RWPE1 (cell line): ENCODE measurements at regions not wholly inside any gene's neighbourhood (a gene's known extent, or its start where the extent isn't known, plus 50 kb on each side); places are given as distances from the start of the nearest gene placed in this dataset.

Experiments used
- CTCF ChIA-PET: fragments of 350-600 bp; sonication (Branson Sonifier 250); formaldehyde crosslinking; extraction: SDS; loops from one replicate; lab custom pipeline; 2021; lab: Yijun Ruan, JAX
- POLR2A ChIA-PET: fragments of 400-600 bp; formaldehyde crosslinking; extraction: SDS; loops from one replicate; lab custom pipeline; 2020; ENCODE audit warnings: antibody characterized with exemption; ENCODE audit not compliant: low non-redundant PET; lab: Yijun Ruan, JAX
- DNase-seq: peaks from one replicate; pipeline ENCODE4 v3.0.0; 2012; ENCODE audit warnings: low spot score
- H3K27ac ChIP-seq: fragments of 450-650 bp; 2 replicates; pipeline ENCODE4 v1.5.1; 2017
- TF ChIP-seq, protein P1 (sequence below): fragments of 450-650 bp; conservative IDR thresholded peaks from 2 replicates; pipeline ENCODE4 v1.5.1; 2017; ENCODE audit warnings: low read depth, mild to moderate bottlenecking

DNA sequence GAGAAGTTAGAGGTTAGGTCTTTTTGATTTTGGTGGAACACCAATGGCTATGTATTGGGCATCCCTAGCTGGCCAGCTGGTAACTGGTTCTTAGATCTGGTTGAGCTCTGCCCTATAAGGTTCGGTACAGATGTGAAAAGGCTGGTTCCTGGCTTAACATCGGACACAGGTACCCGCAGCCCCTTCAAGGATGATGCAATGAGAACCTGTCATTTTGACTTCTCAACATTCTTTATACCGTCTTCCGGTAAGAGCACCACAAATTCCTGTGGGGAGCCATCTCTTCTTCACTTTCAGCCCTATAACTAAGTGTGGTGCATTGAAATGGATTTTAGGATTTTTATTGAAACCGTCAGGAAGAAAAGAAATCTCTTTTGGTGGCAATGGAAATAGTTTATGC, 222.8 kb downstream of the ADAMTS9 start:
- no peak for DNase-seq
- H3K27ac ChIP-seq, result no peak overlapping the region
- POLR2A ChIA-PET, result no interaction called here
- TF ChIP-seq, protein P1, sequence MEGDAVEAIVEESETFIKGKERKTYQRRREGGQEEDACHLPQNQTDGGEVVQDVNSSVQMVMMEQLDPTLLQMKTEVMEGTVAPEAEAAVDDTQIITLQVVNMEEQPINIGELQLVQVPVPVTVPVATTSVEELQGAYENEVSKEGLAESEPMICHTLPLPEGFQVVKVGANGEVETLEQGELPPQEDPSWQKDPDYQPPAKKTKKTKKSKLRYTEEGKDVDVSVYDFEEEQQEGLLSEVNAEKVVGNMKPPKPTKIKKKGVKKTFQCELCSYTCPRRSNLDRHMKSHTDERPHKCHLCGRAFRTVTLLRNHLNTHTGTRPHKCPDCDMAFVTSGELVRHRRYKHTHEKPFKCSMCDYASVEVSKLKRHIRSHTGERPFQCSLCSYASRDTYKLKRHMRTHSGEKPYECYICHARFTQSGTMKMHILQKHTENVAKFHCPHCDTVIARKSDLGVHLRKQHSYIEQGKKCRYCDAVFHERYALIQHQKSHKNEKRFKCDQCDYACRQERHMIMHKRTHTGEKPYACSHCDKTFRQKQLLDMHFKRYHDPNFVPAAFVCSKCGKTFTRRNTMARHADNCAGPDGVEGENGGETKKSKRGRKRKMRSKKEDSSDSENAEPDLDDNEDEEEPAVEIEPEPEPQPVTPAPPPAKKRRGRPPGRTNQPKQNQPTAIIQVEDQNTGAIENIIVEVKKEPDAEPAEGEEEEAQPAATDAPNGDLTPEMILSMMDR, result no peak
- CTCF ChIA-PET, result interaction anchor here (0.6 kb wide), 1 partner anchor 204 kb away, joined by 3 read pairs; no protein-coding TSS in a partner anchor

DNA sequence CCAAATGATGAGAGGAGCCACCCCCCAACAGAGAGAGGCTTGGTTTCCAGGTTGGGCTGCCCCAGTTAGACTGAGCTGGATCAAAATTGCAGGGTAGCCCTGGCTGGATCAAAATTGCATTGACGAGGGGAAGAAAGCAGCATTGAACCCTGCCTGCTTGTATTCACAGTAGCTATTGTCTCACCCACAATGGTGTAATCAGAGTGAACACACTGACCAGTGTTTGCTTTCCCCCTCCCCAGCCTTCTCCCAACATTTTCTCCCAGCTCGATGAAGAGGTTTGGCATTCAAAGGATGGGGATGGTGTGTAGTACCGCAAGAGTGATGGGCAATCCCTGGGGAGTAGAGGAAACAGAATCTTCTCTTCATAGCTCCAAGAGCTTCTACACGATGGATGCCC, 223.8 kb downstream of the ADAMTS9 start:
- no peak overlapping the region for H3K27ac ChIP-seq
- CTCF ChIA-PET, result interaction anchor here (0.6 kb wide), 2 partner anchors 50 to 192 kb away, joined by 3 to 5 read pairs; no protein-coding TSS in a partner anchor
- POLR2A ChIA-PET, result no interaction called here
- no peak for DNase-seq
- TF ChIP-seq, protein P1, result no peak

DNA sequence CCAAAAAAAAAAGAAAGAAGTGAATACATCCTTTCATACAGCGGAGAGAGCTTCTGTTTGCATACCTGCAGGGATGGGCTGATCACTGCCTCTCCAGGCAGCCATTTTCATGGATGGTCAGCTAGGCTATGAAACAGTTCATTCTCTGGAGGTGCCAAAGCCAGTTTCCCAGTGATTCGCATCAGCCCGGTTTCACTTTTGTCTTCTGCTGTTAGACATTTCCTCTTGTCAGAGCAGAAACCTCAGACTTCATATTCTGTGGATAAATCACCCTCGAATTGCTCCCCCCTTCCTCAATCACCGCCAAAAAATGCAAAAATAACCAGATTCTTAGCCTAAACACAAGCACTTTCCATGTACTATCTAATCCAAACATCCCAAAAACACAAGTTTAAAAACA, 225.6 kb downstream of the ADAMTS9 start:
- ChIA-PET CTCF (no interaction called here), POLR2A (no interaction called here)
- H3K27ac ChIP-seq, result no peak overlapping the region
- no peak for DNase-seq
- TF ChIP-seq, protein P1, result no peak

DNA sequence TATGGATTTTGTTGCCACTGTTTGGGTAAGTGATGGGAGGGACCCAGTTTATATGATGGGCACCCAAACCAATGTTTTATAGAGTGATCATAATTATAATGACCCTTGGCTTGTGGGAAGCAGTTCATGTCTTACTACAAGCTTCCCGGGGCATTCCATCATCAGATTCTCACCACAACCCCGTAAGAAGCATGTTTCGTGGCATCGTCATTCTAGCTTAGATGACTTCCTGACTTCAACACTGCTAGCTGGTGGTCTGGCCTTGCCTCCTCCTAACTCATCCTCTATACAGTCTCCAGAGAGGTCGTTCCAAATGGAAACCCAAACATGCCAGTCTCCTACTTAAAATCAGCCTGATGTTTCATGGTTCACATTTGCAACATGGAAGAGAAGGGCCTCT, 226.9 kb downstream of the ADAMTS9 start:
- H3K27ac ChIP-seq, result no peak overlapping the region

DNA sequence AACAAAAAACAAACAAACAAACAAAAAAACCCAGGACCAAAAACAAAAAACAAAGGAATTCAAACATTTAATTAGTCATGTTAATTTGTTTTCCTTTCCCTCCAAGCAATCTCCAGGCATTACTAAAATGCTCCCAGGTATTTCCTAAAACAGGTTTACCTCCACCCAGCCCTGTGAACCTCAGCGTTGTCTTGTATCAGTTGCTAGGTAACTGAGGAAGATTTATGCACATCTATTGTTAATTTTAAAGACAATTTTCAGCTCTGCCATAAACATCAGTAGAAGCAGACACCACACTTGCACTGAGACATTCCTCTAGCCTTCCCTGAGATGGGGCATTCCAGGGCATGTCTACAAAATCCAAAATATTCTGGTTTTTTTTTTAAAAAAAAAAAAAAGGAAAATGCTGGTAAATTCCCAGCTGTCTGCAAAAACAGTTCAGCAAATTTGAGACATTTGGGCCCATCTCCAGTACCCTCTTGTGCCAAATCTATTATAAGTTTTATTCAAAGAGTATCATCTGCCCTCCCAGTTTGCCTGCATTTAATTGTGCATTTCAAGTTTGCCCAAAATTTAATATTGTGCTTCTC, 227.6 kb downstream of the ADAMTS9 start:
- ChIA-PET CTCF (interaction anchor here (1.1 kb wide), 1 partner anchor 429 kb away, joined by 3 read pairs; no protein-coding TSS in a partner anchor), POLR2A (interaction anchor here (0.6 kb wide), 1 partner anchor 352 kb away, joined by 3 read pairs; no protein-coding TSS in a partner anchor)
- TF ChIP-seq, protein P1, result no peak
- DNase-seq, result no peak
- no peak overlapping the region for H3K27ac ChIP-seq

More for the DNA sequence above, 226.9 kb downstream of the ADAMTS9 start:
- POLR2A ChIA-PET, result interaction anchor here (0.6 kb wide), 1 partner anchor 353 kb away, joined by 3 read pairs; no protein-coding TSS in a partner anchor
- DNase-seq, result no peak
- TF ChIP-seq, protein P1, result no peak
- CTCF ChIA-PET, result interaction anchor here (1.1 kb wide), 1 partner anchor 430 kb away, joined by 3 read pairs; no protein-coding TSS in a partner anchor

DNA sequence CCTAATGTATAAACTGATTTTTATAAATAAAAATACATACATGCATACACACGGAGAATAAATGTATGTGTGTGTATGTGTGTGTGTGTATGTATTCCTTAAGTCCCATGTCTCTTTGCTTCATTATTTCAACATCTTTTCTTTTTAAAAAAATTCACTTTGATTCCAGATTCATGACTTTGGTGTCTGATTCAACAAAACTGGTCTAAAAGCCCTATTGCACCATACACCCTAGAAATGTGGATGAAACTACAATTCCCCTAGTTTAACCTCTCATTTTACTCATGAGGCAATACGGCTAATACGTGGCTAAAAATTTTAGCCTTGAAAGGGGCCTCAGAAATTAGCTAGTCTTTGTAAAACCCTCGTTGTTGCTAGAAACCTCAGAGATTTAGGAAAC, 228.1 kb downstream of the ADAMTS9 start:
- ChIA-PET CTCF (interaction anchor here (1.1 kb wide), 1 partner anchor 429 kb away, joined by 3 read pairs; no protein-coding TSS in a partner anchor), POLR2A (no interaction called here)
- no peak for DNase-seq

More for the DNA sequence above, 228.1 kb downstream of the ADAMTS9 start:
- no peak overlapping the region for H3K27ac ChIP-seq
- TF ChIP-seq, protein P1, result no peak
